ENCODE measurements at regions not wholly inside any gene's neighbourhood (a gene's known extent, or its start where the extent isn't known, plus 50 kb on each side); places are given as distances from the start of the nearest gene placed in this dataset.

DNA sequence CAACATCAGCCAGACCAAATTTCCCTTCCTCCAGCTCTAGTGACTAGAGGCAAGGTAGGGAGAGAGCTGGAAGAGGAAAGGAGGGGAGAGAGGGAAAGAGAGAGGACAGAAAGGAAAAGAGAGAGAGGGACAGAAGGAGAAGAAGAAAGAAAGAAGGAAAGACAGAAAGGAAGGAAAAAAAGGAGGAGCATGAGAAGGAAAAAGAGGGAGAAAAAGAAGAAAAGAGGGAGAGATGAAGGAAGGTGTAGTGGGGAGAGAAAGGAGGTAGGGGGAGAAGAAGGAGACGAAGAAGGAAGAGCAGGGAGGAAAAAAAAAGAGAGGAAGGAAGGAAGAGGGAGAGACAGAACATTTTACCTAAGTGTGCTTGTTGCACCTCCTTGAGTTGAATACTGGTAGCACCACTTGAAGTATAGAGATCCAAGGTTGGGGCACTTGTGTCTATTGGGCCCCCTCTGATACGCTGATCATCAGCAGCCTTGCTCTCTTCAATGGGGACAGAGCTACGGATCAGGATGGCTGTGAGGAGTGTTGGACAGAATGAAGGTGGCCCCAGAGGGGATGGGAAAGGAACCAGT, 232.5 kb downstream of the SUDS3 start:
- no peak for DNase-seq (ENCODE audit: low read depth)

DNA sequence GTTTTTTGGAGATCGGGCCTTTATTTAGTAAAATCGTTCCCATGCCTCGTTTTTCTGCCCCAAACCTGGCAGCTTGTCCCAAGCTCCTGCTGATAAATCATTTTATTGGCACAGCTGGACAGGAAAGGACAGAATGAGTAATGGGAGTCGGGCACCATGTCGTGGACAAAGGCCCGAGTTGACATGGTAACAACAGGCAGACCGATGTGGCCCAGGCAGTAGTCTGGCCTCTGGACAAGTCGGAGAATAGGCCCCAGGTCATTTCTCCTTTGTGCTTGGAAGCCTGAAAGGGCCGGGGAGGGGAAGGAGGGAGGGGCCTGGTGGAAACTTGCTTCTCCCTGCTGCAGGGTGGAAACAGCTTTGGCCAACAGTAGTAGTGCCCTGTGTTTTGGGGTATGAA, 234.9 kb downstream of the SUDS3 start:
- no peak for DNase-seq (ENCODE audit: low read depth)

DNA sequence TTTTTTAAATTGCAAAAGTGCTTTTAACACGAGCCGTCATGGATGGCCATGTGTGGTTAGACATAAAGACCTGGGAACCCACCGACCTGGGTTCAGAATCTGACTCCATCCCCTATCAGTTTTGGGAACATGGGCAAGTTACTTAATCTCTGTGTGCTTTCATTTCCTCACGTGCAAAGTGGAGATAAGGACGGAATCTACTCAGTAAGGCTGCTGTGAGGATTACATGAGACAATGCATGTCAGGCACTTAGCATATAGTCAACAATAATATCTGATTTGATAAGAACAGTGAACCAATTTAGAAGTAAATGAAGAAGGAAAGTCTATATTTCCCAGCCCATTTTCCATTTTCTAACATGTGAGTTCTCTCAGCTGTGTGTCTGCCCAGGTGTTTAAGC, 235.4 kb downstream of the SUDS3 start:
- no peak for DNase-seq (ENCODE audit: low read depth)

DNA sequence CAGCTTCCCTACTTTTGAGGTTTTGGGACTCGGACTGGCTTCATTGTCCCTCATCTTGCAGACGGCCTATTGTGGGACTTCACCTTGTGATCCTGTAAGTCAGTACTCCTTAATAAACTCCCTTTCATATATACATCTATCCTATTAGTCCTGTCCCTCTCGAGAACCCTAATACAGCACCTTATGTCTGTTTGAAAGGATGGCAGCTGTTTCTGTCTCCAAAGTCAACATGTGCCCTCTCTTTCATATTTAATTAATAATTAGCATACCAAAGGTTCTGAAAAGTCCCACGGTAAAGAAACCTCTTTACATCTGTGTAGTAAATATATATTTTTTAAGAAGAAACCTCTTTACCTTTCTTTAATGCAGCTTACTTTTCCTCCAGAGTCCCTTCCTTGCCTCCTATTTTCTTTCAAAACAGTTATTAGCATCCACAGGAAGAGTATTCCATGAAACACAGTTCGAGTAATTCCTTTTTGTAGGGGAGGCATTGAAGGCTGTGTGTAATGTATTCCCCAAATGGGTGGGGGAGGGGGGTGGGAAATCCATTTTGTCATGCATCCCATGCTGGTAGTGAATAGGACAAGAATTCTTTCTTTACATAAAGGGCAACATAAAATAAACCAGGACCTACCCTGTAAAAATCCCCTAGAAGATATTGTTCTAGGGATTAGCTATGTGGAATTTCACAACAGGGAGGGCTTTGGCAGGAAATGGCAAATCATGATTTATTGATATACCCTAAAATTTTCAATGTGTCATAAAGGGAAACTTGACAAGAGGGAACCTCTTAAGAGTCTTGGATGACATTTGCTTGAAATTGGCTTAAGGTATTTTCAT, 241.5 kb downstream of the SUDS3 start:
- DNase-seq (ENCODE audit: low read depth): no peak

DNA sequence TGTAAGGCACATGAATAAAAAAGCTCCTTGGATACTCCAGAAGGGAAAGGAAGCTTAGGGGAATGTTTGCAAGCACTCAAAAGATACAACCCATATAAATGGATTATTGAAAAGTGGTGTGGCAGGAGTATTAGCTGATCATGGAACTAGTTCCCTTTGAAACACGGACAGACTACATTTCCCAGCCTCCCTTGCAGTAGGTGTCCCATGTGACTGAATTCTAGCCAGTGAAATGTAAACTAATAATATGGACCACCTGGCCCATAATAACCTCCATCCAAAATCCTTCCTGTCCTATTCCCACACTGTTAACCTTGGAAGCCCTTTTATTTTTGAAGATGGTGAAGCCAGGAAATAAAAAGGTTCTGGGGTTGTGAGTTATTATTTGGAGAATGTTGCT, 242.3 kb downstream of the SUDS3 start:
- no peak for DNase-seq (ENCODE audit: low read depth)

DNA sequence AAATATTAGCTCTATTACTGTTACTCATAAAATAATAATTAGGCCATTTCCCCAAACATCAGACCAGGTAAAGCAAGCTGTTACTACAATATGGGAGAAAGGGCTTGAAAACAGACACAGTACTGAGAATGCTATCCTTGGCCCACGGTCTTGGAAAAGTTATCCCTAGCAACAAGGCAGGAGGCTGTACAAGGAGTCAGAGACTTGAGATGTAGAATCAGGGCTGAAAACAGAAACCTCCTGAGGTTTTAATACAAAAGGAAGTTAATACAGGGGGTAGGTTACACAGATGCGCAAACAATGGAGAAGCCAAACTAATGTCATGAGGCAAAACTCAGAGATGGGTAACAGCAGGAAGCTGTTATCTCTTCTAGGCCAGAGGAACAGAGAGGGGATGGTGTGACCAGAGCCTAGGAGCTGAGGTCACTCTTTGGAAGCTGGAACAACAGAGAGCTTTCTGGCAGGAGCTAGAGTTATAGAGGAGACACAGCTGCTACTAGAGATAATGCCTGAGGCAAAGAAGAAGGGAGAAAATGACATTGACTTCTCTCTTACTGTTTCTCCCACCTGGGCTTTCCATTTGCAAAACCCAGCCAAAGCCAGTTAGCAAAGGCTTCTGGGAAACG, 248.8 kb downstream of the SUDS3 start:
- DNase-seq (ENCODE audit: low read depth): no peak

DNA sequence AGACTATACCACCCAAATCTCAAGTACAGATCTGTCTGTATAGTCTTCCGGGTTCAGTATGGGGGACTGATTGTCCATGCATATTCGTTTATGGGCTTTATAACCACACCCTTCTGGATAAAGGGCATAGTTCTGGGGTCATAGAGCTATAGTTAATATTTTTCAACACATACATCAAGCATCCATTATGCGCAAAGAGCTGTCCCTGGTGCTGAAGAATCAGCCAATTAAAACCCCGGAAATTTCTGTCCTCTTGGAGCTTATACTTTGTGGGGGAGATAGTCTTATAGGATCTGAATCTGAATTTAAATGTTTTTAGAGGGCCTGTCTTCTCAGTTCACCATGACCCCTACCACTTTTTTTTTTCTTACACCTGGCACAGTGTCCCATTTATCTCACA, 256.7 kb downstream of the SUDS3 start:
- DNase-seq (ENCODE audit: low read depth): no peak

DNA sequence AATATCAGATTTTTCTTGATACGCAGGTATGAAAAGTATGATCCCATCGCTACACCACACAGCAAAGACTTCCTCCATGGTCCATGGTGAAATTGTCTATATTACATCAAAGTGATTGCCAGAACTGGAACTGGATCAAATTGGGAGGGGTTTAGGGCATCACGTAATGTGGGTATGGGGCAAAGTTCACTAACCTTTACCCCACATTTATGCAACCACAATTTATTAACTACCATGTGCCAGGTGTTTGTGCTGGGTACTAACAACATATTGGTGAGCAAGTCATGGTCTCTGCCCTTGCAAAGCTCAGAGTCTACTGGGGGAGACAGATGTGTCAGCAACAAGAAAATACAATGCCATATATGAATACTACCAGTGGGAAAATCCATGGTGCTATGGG, 258.9 kb downstream of the SUDS3 start:
- DNase-seq (ENCODE audit: low read depth): no peak

DNA sequence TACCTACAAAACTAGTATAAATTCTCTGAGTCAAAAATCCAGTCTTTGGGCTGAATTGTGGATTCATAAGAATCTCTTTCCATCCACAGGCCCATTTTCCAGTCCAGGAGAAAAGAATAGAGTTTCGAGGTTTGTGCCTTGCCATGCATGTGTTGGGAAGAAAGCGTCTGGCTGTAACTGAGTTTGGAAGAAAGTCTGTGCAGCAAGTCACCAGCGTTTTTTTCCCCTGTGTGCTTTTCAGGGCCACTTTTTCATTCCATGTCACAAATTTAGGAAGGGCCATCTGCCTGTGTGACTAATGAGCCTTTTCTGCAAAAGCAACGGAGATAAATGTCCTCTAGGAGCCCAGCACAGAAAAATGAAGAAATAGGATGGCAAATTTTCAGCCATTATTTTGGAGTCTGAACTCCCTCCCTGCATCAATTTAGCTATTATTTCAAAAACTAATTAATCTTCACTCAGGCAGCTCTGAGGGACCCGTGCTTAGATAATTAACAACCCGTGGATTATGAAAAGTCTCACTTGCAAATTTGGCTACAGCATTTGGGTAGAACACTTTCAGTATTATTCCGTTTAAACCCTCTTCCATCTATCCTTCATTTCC, 261.5 kb downstream of the SUDS3 start:
- DNase-seq (ENCODE audit: low read depth): no peak

DNA sequence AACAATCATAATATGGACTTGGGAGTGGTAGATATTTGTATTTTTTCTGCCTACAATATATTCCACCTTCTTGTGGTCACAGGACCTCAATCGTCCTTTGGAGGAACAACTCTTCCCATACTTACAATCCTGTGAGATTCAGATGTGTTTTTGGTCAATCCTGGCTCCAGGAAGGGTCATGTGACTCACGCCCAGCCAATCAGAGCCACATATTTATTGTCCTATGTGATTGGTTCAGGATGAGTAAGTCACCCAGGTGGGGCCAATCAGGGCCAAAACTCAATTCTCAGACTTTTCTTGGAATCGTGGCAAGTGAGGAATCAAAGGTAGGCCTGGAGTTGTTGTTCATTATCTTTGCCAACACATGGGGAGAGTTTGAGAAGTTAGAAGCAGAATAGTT, 264.9 kb downstream of the SUDS3 start:
- DNase-seq (ENCODE audit: low read depth): no peak

DNA sequence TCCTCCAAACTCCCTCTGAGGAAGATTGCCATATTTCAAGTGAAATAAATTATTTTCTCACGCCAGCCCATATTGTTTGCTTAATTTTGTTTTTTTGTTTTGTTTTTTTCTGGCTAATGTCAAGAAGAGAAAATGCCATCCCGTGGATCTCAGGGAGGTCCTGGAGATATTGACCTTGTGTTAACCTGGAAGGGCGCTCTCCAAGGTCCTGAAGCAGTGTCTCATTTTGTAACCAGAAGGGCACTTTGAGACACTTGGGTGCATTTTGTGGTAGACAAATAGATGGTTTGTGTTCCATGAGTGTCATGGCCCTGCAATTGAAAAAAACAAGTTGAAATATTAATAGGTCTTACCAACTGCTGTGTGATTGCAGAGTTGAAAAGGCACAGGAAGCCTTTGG, 268.9 kb downstream of the SUDS3 start:
- peak; percentile 1 for DNase-seq (ENCODE audit: low read depth)

DNA sequence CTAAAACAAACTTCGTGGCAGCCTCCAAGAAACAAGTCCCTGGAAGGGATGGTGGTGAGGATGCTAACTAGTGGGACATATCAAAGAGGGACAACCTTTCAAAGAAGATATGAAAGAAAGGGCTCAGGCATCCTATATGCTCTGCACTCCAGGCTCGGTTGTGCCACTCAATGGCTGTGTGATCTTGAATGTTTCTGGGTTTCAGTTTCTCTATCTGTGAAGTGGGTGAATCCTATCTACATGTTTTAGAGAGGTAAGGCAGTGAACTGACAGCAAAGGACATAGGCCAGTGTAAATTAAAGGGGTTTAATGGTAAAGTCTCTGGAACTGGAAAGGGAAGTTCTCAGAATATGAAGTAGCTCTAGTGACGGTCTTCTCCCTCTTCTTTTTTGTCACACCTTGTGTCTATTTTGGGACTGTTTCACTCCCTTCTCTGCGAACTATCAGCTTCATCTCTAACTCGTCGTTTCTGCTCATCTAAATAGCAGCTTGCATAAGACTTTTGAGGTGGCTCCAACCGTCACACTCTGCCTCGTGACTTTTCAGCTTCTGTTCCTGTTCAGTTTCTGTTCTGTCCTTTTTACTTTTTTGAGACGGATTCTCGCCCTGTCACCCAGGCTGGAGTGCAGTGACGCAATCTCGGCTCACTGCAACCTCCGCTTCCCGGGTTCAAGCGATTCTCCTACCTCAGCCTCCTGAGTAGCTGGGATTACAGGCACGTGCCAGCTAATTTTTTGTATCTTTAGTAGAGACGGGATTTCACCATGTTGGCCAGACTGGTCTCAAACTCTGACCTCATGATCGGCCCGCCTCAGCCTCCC, 273.6 kb downstream of the SUDS3 start:
- DNase-seq (ENCODE audit: low read depth): no peak

DNA sequence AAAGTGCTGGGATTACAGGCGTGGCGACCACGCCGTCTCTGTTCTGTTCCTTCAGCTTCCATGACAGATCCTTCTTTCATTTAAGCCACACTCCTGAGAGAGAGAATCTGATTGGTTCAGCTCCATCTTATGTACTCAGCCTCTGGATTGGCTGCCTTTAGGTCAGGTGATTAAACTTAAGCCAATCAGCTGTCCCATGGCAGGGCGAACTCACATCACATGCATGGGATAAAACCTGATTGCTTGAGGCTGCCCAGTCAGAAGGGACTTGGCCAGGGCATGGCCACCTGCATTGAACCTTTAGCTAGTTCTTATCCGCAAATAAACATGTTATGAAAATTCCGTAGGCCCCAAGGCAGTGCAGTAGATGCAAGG, 274.2 kb downstream of the SUDS3 start:
- DNase-seq (ENCODE audit: low read depth): no peak

DNA sequence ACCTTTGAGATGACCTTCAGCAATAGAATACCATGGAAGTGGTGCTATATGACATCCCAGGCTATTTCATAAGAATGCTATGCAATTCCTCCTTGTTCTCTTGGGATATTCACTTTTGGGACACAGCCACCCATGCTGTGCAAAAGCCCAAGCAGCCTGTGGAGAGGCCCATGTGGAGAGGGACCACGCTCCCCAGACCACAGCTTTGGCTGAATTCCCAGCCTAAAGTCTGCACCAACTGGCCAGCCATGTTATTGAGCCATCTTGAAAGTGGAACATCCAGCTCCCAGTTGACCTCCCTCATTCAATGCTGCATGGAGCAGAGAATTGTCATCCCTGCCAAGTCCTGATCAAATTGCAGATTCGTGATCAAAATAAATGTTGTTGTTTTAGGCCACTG, 275.1 kb downstream of the SUDS3 start:
- DNase-seq (ENCODE audit: low read depth): no peak

DNA sequence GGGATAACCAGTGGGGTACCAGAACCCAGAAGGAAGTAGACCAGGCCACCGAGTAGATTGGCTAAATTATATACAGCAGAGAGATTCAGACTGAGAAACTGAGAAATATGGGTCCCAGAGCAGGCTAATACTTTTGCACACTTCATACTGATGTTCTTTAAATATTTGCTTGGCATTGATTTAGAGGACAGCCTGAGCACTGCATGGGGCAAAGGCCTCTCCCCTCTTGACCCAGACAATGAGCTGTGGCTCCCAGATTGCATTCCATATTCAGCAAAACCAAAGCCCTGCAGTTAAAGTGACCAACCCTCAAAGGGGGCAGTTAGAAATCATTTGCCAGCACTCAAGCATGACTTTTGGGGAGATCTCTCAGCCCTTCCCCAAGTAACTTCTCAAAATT, 279.2 kb downstream of the SUDS3 start:
- DNase-seq (ENCODE audit: low read depth): no peak

DNA sequence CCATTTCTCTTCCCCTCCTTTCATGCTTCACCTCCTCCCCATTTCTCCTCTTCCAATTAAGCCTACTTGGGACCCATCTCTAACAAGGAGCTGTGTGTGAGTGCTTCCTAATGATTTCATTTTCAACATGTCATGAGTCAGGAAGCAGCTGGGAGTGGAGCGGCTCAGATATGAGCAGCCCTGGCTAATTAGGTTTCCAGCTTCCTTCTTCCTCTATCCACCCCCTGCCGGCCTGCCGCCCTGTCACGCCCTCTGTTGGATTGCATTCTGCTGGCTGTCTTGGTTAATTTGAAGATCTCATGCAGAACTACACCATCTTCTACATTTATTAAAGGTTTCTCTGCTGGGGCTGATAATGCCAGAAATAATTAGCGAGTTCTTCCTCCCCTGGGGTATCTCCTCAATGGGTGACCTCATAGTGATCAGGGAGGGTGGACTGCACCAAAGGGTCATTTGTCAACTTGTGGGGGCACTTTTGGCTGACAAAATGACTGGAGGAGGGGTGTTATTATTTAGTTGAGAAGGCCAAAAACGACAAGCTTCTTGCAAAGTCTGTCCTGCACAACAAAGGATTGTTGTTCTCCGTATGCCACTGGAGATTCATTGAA, 300.9 kb upstream of the SRRM4 start:
- no peak for DNase-seq (ENCODE audit: low read depth)

DNA sequence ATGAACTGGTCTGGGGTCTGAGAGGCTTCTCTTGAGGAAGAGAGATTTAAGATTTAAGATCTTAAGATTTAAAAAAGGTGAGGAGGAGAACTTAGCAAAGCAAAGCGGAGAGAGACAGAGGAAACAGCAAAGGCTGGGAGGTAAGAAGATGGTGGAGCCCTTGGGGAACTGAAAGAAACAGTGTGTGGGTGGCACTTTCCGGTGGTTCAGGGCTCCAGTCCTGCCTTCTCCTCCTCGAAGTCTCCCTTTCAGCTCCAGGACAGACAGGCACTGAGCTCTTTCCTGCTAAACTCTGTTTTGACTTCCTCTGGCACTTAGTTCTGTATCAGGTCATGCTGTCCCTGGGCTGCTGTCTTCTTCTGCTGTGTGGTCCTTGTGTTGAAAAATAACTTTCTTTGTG, 298.7 kb upstream of the SRRM4 start:
- DNase-seq (ENCODE audit: low read depth): no peak

DNA sequence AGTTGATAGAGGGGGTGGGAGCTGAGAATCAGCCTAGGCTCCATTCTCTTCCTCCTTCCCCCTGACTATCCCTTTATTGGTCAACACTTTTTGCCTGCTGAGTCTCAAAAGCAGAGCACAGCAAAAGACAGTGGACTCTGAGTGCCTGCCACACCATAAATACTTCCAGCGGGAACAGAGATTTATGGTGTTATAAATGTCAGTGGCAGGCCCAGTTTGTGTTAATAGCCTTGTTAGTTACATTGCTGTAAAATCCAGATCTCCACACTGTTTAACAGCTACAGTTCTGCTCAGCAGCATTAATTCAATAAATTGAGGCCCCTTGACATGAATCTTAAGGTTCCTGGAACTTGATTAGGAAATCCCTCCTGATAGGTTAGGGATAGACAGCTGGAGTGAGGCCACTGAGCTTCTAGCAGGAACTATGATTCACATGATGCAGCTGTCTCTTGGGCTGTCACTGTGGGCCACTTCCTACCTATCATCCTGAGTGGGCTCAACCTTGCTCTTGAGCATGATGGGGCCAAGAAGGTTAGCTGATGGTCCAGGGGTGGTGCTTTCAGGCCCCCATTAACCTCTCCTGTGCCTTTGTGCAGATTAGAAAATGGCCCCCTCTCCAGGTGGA, 295.2 kb upstream of the SRRM4 start:
- DNase-seq (ENCODE audit: low read depth): no peak

DNA sequence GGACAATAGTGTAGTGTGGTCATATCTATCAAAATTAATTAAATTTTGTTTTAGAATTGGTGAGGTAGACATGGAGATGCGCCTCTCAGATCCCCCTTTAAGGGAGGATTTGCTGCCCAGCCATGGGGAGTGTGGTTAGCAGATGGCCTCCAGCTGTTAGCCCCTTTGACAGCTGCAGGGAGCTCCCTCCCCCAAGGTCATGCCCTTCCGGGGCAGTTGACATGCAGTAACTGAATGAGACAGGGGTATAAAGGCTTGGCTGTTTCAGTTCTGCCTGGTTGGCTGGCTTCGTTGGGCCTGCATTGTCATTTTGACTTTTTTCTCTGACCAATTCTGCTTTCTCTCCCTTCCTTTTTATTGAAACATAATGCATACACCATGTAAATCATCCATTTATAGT, 291.5 kb upstream of the SRRM4 start:
- DNase-seq (ENCODE audit: low read depth): no peak

DNA sequence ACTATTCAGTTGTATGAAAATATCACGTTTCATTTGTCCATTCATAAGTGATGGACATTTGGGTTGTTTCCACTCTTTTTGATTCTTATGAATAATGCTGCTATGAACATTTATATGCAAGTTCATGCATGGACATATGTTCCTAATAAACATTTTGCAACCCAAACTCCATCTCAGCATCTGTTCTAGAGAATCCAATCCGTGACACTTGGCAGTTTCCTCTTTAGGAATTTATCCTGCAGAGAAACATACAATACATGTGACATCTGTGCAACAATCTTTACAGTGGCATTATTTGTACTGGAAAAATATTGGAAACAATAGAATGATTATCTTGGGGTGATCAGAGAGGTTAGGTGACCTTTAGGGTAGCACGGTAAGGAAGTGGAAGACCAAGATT, 290.8 kb upstream of the SRRM4 start:
- DNase-seq (ENCODE audit: low read depth): no peak

DNA sequence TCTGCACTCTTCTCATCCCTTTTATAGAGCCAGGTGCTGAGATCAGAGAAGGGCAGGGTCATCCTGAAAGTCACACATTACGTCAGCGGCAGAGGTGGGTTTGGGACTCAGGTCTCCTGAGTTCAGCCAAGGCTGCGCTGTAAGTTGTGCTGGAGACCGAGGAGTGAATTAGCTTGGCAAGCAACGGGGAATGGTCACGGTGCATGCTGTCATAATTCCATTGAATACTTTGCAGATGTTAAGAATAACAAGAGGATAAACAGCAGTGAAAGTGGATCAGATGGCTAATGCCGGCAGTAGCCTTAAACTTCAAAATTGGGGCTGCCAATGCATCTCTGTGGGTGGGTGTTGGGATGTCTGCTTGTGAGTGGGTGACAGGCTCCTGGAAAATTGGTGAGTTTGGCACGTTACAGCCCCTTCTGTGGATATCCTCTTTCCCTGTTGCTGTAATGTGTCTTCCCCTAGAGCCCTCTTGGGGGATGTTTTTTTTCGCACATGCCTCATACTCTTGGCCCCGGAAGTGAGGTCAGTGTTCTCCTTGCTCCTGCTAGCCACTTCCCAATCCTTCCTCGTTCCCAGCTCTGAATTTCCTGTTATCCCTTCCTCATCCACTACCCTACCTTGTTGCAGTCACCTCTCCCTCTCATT, 287.1 kb upstream of the SRRM4 start:
- DNase-seq (ENCODE audit: low read depth): no peak

Data from EH (cell line).